ENCODE measurements at regions not wholly inside any gene's neighbourhood (a gene's known extent, or its start where the extent isn't known, plus 50 kb on each side); places are given as distances from the start of the nearest gene placed in this dataset.

DNA sequence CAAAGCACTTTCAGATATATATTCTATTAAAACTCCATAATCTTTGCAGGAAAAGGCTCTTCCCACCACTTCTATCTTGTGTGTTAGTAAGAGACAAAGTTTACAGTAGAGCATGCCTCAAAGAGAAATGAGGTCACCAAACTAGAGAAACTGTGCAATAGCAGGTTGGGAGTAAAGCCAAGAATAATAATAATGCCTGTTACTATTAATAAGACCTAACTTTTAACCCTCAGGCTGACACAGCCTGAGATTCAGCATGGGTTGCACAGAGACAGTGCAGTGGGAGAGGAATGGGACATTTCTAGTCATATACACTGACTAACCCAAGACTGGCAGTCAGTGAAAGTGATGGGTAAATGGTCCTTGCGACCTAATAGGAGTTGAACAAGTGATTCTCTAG lies 320.2 kb upstream of the NFIA start:
- 100% methylated on average over 1 of the region's 1 CpG for WGBS
- Histone ChIP-seq H3K4me1 (peaks cover 3% of the 10 kb centered on the region), H3K36me3 (no peaks in the 10 kb centered on the region), H3K27me3 (no peaks in the 10 kb centered on the region), H3K4me3 (no peak overlapping the region), H3K27ac (no peak overlapping the region), H3K9me3 (no peaks in the 10 kb centered on the region)
- DNase-seq (ENCODE audit: low spot score in 2 of 2) = no peak
- no peak for TF ChIP-seq POLR2A (IDR thresholded peaks at IDR 0.05)
- no peak for TF ChIP-seq POLR2AphosphoS5 (IDR thresholded peaks at IDR 0.05)
- no peak for TF ChIP-seq EP300 (IDR thresholded peaks at IDR 0.05)

DNA sequence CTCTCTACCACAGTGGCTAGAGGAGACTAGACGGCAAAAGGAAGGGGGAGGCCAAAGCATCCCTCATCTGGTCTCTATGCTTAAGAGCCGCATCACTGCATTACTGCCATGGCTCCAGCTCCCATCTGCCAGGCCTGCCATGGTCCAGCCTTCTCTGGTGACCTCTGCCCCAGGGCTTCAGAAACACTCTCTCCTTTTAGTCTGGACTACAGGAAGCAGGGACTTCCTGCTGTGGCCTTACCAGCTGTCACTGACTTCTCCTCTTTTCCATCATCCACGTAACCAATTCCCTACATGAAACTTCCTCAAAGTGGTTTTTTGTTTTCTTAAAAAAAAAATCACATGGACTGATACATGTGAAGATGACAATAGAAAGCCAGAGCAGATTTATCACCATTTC lies 323.1 kb upstream of the NFIA start:
- Histone ChIP-seq H3K27me3 (no peaks in the 10 kb centered on the region), H3K4me1 (peaks cover 3% of the 10 kb centered on the region), H3K36me3 (no peaks in the 10 kb centered on the region), H3K9me3 (no peaks in the 10 kb centered on the region), H3K27ac (no peak overlapping the region), H3K4me3 (no peak overlapping the region)
- WGBS = 84% methylated on average over 3 of the region's 3 CpGs
- DNase-seq (ENCODE audit: low spot score in 2 of 2) = no peak
- TF ChIP-seq EP300 (IDR thresholded peaks at IDR 0.05) (no peak), POLR2AphosphoS5 (IDR thresholded peaks at IDR 0.05) (no peak), POLR2A (IDR thresholded peaks at IDR 0.05) (no peak)
- TF ChIP-seq, protein P1, sequence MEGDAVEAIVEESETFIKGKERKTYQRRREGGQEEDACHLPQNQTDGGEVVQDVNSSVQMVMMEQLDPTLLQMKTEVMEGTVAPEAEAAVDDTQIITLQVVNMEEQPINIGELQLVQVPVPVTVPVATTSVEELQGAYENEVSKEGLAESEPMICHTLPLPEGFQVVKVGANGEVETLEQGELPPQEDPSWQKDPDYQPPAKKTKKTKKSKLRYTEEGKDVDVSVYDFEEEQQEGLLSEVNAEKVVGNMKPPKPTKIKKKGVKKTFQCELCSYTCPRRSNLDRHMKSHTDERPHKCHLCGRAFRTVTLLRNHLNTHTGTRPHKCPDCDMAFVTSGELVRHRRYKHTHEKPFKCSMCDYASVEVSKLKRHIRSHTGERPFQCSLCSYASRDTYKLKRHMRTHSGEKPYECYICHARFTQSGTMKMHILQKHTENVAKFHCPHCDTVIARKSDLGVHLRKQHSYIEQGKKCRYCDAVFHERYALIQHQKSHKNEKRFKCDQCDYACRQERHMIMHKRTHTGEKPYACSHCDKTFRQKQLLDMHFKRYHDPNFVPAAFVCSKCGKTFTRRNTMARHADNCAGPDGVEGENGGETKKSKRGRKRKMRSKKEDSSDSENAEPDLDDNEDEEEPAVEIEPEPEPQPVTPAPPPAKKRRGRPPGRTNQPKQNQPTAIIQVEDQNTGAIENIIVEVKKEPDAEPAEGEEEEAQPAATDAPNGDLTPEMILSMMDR (IDR thresholded peaks at IDR 0.05) = no peak

DNA sequence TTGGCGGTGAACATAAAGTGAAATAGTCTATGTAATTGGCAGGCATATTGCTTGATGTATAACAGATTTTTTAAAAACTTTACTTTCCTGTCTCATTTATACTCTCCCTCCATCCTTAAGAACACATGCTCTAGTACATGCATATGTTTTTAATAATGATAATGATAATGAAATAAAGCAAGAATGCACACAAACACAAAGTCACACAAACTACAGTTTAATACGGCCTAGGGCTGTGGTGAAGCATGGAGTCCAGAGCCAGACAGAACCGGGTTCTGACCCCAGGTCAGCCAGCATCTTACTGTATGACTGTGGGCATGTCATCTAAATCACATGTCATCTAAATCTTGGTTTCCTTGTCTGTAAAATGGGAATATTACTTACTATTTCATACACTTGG lies 324.9 kb upstream of the NFIA start:
- no peaks in the 10 kb centered on the region for H3K9me3 ChIP-seq
- H3K27me3 ChIP-seq = no peaks in the 10 kb centered on the region
- TF ChIP-seq POLR2AphosphoS5 (IDR thresholded peaks at IDR 0.05) = no peak
- no peak for TF ChIP-seq EP300 (IDR thresholded peaks at IDR 0.05)
- no peak for TF ChIP-seq POLR2A (IDR thresholded peaks at IDR 0.05)
- TF ChIP-seq, protein P1 (IDR thresholded peaks at IDR 0.05) = no peak
- no peaks in the 10 kb centered on the region for H3K36me3 ChIP-seq
- no peak for DNase-seq (ENCODE audit: low spot score in 2 of 2)
- no peak overlapping the region for H3K27ac ChIP-seq
- no peak overlapping the region for H3K4me3 ChIP-seq
- peaks cover 3% of the 10 kb centered on the region for H3K4me1 ChIP-seq
- 62% methylated on average over 3 of the region's 3 CpGs for WGBS

DNA sequence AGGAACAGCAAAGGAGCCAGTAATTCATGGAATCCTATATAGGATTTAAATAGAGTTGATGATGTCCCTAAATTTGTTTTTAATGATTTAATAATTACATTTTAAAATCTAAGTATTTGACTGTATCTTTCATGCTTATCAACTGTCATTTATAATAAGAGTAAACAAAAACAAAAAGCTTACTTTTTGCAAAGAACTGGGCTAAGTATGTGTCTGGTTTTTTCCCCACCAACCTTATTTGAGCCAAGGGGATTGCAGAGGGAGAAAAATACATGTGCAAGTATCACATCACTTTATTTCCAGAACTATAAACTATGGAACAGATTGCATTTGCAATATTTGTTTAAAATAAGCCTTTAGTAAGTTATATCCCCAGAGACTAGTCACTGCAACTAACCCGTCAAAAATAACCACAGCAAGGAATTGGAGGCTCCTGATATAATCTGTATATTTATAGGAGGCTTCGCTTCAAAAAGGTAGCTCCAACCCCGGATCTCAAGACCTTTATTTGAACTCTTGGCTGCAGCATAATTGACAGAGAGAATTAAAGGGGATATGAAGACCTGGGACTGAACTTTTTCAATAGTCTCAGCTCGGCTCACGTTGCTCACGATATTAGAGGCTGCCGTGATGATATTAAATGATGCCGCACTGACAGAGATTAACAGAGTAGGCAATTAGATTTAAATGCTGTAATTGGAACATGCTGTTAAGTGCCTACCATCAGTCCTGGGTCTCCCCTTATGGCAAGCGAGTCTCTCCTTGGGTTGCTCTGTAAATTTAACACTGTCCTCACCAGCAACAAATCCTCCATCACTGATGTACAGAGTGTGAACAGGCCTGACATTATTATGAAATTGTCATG lies 329.1 kb upstream of the NFIA start:
- WGBS = 86% methylated on average over 9 of the region's 9 CpGs
- no peaks in the 10 kb centered on the region for H3K9me3 ChIP-seq
- DNase-seq (ENCODE audit: low spot score in 2 of 2) = no peak
- no peaks in the 10 kb centered on the region for H3K27me3 ChIP-seq
- H3K27ac ChIP-seq = no peak overlapping the region
- no peaks in the 10 kb centered on the region for H3K36me3 ChIP-seq
- H3K4me3 ChIP-seq = no peak overlapping the region
- H3K4me1 ChIP-seq = no peaks in the 10 kb centered on the region
- TF ChIP-seq, protein P1 (IDR thresholded peaks at IDR 0.05) = no peak

DNA sequence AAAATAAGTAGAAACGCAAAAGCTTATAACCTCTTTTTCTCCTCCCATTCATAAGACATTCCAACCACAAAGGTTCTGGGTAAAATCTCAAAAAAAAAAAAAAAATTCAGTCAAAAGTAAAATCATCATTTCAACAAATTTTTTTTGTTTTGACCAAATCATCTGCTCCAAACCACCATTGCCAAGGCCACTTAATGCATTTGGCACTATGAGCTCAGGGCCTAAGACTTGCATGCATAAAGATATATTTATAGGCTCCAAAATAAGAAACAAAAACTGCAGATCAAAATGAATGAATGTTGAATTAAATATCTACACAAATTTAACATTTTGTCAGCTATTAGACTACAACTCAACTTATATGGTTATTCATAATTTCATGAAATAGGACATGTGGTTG lies 331.1 kb upstream of the NFIA start:
- no peaks in the 10 kb centered on the region for H3K4me1 ChIP-seq
- H3K27ac ChIP-seq = no peak overlapping the region
- 98% methylated on average over 1 of the region's 1 CpG for WGBS
- no peaks in the 10 kb centered on the region for H3K36me3 ChIP-seq
- H3K27me3 ChIP-seq = no peaks in the 10 kb centered on the region
- TF ChIP-seq POLR2A (IDR thresholded peaks at IDR 0.05) (no peak), EP300 (IDR thresholded peaks at IDR 0.05) (no peak), POLR2AphosphoS5 (IDR thresholded peaks at IDR 0.05) (no peak)
- TF ChIP-seq, protein P1 (IDR thresholded peaks at IDR 0.05) = no peak
- H3K9me3 ChIP-seq = no peaks in the 10 kb centered on the region
- DNase-seq (ENCODE audit: low spot score in 2 of 2) = no peak
- no peak overlapping the region for H3K4me3 ChIP-seq

All from suprapubic skin (tissue), 4 donors.